HFFc6 (cell line): ENCODE measurements at regions not wholly inside any gene's neighbourhood (a gene's known extent, or its start where the extent isn't known, plus 50 kb on each side); places are given as distances from the start of the nearest gene placed in this dataset.

Source experiments
- DNase-seq: peaks from one replicate; pipeline ENCODE4 v3.0.0-alpha.2; 2018
- H3K27ac Mint-ChIP-seq: 2 replicates; pipeline ENCODE4 v1.8.0; 2020; ENCODE audit warnings: mild to moderate bottlenecking, mixed read lengths
- H3K27me3 Mint-ChIP-seq: 2 replicates; pipeline ENCODE4 v1.8.0; 2021; ENCODE audit warnings: mild to moderate bottlenecking, moderate library complexity, mixed read lengths; ENCODE audit not compliant: insufficient read depth
- H3K36me3 Mint-ChIP-seq: 2 replicates; pipeline ENCODE4 v1.8.0; 2021; ENCODE audit warnings: low read depth, mixed read lengths
- H3K4me1 Mint-ChIP-seq: 2 replicates; pipeline ENCODE4 v1.8.0; 2020; ENCODE audit warnings: low read depth, mixed read lengths
- H3K4me3 Mint-ChIP-seq: 2 replicates; pipeline ENCODE4 v1.8.0; 2020; ENCODE audit warnings: mild to moderate bottlenecking, moderate library complexity, mixed read lengths
- H3K9me3 Mint-ChIP-seq: 2 replicates; pipeline ENCODE4 v1.8.0; 2020; ENCODE audit warnings: mild to moderate bottlenecking, mixed read lengths
- CTCF ChIP-seq: fragments of 200-600 bp; sonication (generic); IDR thresholded peaks from 2 replicates; pipeline ENCODE4 v1.5.0; 2021; ENCODE audit warnings: antibody characterized with exemption, mild to moderate bottlenecking

DNA sequence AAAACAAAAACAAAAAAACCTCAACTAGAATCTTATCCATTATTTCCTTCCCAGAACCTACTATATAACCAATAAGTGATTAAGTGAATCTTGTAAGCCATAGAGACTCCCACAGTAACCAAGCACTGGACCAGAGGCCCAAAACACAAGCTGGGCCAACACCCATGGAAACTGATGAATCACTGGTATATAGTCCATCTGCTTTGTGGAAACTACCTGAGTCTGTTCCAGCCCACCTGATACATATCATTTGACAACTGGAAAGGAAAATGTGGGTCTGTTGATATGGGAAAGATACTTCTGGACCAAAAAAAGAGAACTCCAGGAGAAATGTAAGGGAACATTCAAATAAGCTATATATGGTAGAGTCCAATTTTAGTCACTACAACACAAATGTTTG, 252.8 kb downstream of the MREG start:
- DNase-seq, result no peak

GRCh38 chr2:215760091-215760490, 253.3 kb downstream of the MREG start:
- Mint-ChIP-seq H3K9me3 (no peaks in the 10 kb centered on the region), H3K27me3 (no peaks in the 10 kb centered on the region), H3K27ac (no peak overlapping the region), H3K36me3 (peaks cover 6% of the 10 kb centered on the region; the same call in 1 of the 2 replicates), H3K4me3 (no peak overlapping the region), H3K4me1 (peaks cover 55% of the 10 kb centered on the region)
- no peak for TF ChIP-seq CTCF
- no peak for DNase-seq

More for the DNA sequence above, 252.8 kb downstream of the MREG start:
- Mint-ChIP-seq H3K27me3 (no peaks in the 10 kb centered on the region), H3K27ac (no peak overlapping the region), H3K4me3 (no peak overlapping the region), H3K9me3 (no peaks in the 10 kb centered on the region), H3K4me1 (peaks cover 53% of the 10 kb centered on the region), H3K36me3 (peaks cover 6% of the 10 kb centered on the region; the same call in 1 of the 2 replicates)
- no peak for TF ChIP-seq CTCF

DNA sequence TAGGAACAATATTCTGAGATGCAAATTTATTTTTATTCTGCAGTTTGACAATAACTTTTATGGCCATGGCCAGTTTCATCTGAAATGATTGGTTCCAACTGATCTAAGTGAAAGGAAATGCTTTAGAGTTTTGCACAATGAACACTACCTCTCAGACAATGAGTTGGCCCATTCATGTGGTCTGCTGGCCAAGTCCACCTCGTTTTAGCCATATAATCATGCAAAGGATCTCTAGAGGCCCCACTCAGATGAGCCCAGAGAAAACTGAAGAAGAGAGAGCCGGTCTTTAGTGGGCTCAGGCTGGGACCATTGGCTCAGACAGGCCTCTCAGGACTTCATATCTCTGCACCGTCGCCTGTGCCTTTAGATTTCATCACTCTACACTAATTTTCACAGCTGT, 254.7 kb downstream of the MREG start:
- Mint-ChIP-seq H3K9me3 (no peaks in the 10 kb centered on the region), H3K27me3 (no peaks in the 10 kb centered on the region), H3K27ac (peak overlapping the region; percentile 59; the same call in 1 of the 2 replicates), H3K4me1 (peaks cover 44% of the 10 kb centered on the region), H3K36me3 (peaks cover 6% of the 10 kb centered on the region; the same call in 1 of the 2 replicates), H3K4me3 (peak overlapping the region; percentile 18; the same call in 1 of the 2 replicates)
- no peak for TF ChIP-seq CTCF
- DNase-seq, result peak; percentile 16

GRCh38 chr2:215756346-215756730, 257.0 kb downstream of the MREG start:
- H3K4me1 Mint-ChIP-seq, result peaks cover 59% of the 10 kb centered on the region
- H3K4me3 Mint-ChIP-seq, result no peak overlapping the region
- TF ChIP-seq CTCF, result no peak
- H3K27ac Mint-ChIP-seq, result no peak overlapping the region
- peaks cover 2% of the 10 kb centered on the region; the same call in 1 of the 2 replicates for H3K36me3 Mint-ChIP-seq
- H3K9me3 Mint-ChIP-seq, result no peaks in the 10 kb centered on the region
- DNase-seq, result no peak
- no peaks in the 10 kb centered on the region for H3K27me3 Mint-ChIP-seq

DNA sequence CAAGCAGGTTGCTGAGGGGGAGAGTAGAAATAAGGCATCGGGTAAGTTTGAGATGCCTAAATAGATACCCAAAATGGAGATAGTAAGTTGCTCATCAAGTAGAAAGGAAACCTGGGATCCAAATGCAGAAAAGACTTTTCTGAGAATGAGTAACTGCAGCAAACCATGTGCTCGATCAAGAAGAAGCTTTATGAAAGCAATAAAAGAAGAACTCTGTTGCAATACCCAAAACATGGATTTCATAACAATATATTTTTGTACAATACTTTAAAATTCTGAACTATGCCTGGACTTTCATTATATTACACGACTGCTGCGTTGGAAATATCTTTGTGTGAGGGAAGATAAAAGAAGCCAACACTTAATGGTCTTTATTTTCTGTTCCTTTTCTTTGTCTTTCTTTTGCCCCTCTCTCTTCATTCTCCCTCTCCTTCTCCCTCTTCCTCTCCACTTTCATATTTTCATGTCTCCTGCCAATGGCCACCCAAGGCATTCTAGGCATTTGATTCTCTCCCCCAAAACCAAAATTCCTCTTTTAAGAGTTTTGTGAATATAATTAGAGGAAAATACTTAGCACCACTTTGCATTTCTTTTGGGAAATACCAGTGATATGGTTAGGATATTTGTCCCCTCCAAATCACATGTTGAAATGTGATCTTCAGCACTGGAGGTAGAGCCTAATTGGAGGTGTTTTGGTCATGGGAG, 257.6 kb downstream of the MREG start:
- H3K27ac Mint-ChIP-seq, result peak overlapping the region; percentile 13; the same call in 1 of the 2 replicates
- no peaks in the 10 kb centered on the region for H3K9me3 Mint-ChIP-seq
- H3K36me3 Mint-ChIP-seq, result no peaks in the 10 kb centered on the region; the same call in 1 of the 2 replicates
- H3K4me1 Mint-ChIP-seq, result peaks cover 63% of the 10 kb centered on the region
- H3K4me3 Mint-ChIP-seq, result no peak overlapping the region
- DNase-seq, result no peak
- H3K27me3 Mint-ChIP-seq, result no peaks in the 10 kb centered on the region
- no peak for TF ChIP-seq CTCF
